Osteoblast (primary cell): ENCODE measurements at regions not wholly inside any gene's neighbourhood (a gene's known extent, or its start where the extent isn't known, plus 50 kb on each side); places are given as distances from the start of the nearest gene placed in this dataset.
A peak's percentile ranks its signal among the peaks of the same experiment; 100 is the strongest.

Experiments used
- DNase-seq: peaks from one replicate; pipeline ENCODE4 v3.0.0; 2011; ENCODE audit warnings: low spot score, mixed read lengths; ENCODE audit not compliant: insufficient read length; ENCODE audit errors: missing footprints
- H2AFZ ChIP-seq: 2 replicates; pipeline ENCODE4 v1.6.0; 2011; ENCODE audit warnings: mild to moderate bottlenecking, low read length
- H3K27ac ChIP-seq: 2 replicates; pipeline ENCODE4 v1.5.1; 2011; ENCODE audit warnings: mild to moderate bottlenecking, low read depth, low read length, moderate library complexity
- H3K27me3 ChIP-seq: 2 replicates; pipeline ENCODE4 v1.6.0; 2012; ENCODE audit warnings: mild to moderate bottlenecking, control low read depth, inconsistent platforms, low read length, moderate library complexity; ENCODE audit not compliant: insufficient read depth
- H3K36me3 ChIP-seq: 2 replicates; pipeline ENCODE4 v1.5.1; 2011; ENCODE audit warnings: mild to moderate bottlenecking, low read length, control low read depth, moderate library complexity; ENCODE audit not compliant: insufficient read depth
- H3K4me1 ChIP-seq: 2 replicates; pipeline ENCODE4 v1.5.1; 2011; ENCODE audit warnings: mild to moderate bottlenecking, low read length, control low read depth, moderate library complexity; ENCODE audit not compliant: insufficient read depth
- H3K4me2 ChIP-seq: 2 replicates; pipeline ENCODE4 v1.6.0; 2011; ENCODE audit warnings: mild to moderate bottlenecking, low read length; ENCODE audit not compliant: insufficient read depth
- H3K4me3 ChIP-seq: fragments of 200-600 bp; sonication (generic); 3 replicates; pipeline ENCODE4 v1.5.1; 2012; ENCODE audit warnings: mild to moderate bottlenecking, low read length, inconsistent platforms; ENCODE audit not compliant: insufficient read depth
- H3K79me2 ChIP-seq: 2 replicates; pipeline ENCODE4 v1.6.0; 2012; ENCODE audit warnings: mild to moderate bottlenecking, low read length, control low read depth, inconsistent platforms; ENCODE audit not compliant: insufficient read depth
- H3K9me3 ChIP-seq: 2 replicates; pipeline ENCODE4 v1.5.1; 2011; ENCODE audit warnings: low read depth, low read length, control low read depth
- H4K20me1 ChIP-seq: 2 replicates; pipeline ENCODE4 v1.6.0; 2012; ENCODE audit warnings: mild to moderate bottlenecking, low read length, control low read depth; ENCODE audit not compliant: insufficient read depth
- CTCF ChIP-seq: IDR thresholded peaks from 2 replicates; pipeline ENCODE4 v1.5.1; 2011; ENCODE audit warnings: mild to moderate bottlenecking, low read depth, low read length, moderate library complexity; ENCODE audit errors: extremely low read depth

- DNase-seq = no peak
- no peak overlapping the region for H3K4me2 ChIP-seq
- no peak overlapping the region for H3K4me3 ChIP-seq
- no peak for TF ChIP-seq CTCF
- H3K79me2 ChIP-seq = no peaks in the 10 kb centered on the region
- peak overlapping the region; percentile 68 for H2AFZ ChIP-seq
- H3K27ac ChIP-seq = peak overlapping the region; percentile 99
- H3K36me3 ChIP-seq = no peaks in the 10 kb centered on the region
- no peaks in the 10 kb centered on the region for H3K9me3 ChIP-seq
- no peaks in the 10 kb centered on the region for H3K27me3 ChIP-seq
- H4K20me1 ChIP-seq = no peaks in the 10 kb centered on the region
- peaks cover 35% of the 10 kb centered on the region for H3K4me1 ChIP-seq
Measured at GRCh38 chr5:72602696-72603685, 95.8 kb upstream of the ZNF366 start.

GRCh38 chr5:72601861-72602260 is 94.7 kb upstream of the ZNF366 start:
- Histone ChIP-seq H3K36me3 (no peaks in the 10 kb centered on the region), H3K9me3 (no peaks in the 10 kb centered on the region), H3K27me3 (no peaks in the 10 kb centered on the region), H2AFZ (no peak overlapping the region), H3K4me3 (no peak overlapping the region), H4K20me1 (no peaks in the 10 kb centered on the region), H3K4me2 (no peak overlapping the region), H3K4me1 (peaks cover 46% of the 10 kb centered on the region), H3K79me2 (no peaks in the 10 kb centered on the region), H3K27ac (peak overlapping the region; percentile 99)
- DNase-seq = no peak
- no peak for TF ChIP-seq CTCF

- DNase-seq = peak; percentile 89
- H3K4me3 ChIP-seq = no peak overlapping the region
- no peaks in the 10 kb centered on the region for H3K27me3 ChIP-seq
- H3K36me3 ChIP-seq = no peaks in the 10 kb centered on the region
- H3K9me3 ChIP-seq = no peaks in the 10 kb centered on the region
- H3K4me1 ChIP-seq = peaks cover 52% of the 10 kb centered on the region
- peak overlapping the region; percentile 99 for H3K27ac ChIP-seq
- no peaks in the 10 kb centered on the region for H4K20me1 ChIP-seq
- TF ChIP-seq CTCF = no peak
- no peaks in the 10 kb centered on the region for H3K79me2 ChIP-seq
- H3K4me2 ChIP-seq = peak overlapping the region; percentile 64
- no peak overlapping the region for H2AFZ ChIP-seq
Measured at GRCh38 chr5:72600391-72600981, 93.3 kb upstream of the ZNF366 start.
